ENCODE measurements at regions not wholly inside any gene's neighbourhood (a gene's known extent, or its start where the extent isn't known, plus 50 kb on each side); places are given as distances from the start of the nearest gene placed in this dataset.

GRCh38 chr12:87388376-87388775, 640.8 kb downstream of the C12orf50 start:
- TF ChIP-seq CTCF (conservative IDR thresholded peaks at IDR 0.05; ENCODE audit: low read depth, low read length), result no peak
- no peak for DNase-seq (ENCODE audit: low read depth)
- H3K4me3 ChIP-seq (ENCODE audit: low read depth, low read length), result no peak overlapping the region

- DNase-seq (ENCODE audit: low read depth), result no peak
- H3K4me3 ChIP-seq (ENCODE audit: low read depth, low read length), result no peak overlapping the region
- no peak for TF ChIP-seq CTCF (conservative IDR thresholded peaks at IDR 0.05; ENCODE audit: low read depth, low read length)
Measured at GRCh38 chr12:87385322-87385721, 643.9 kb downstream of the C12orf50 start.

GRCh38 chr12:87384226-87384625, 645.0 kb downstream of the C12orf50 start:
- TF ChIP-seq CTCF (conservative IDR thresholded peaks at IDR 0.05; ENCODE audit: low read depth, low read length), result no peak
- no peak for DNase-seq (ENCODE audit: low read depth)
- no peak overlapping the region for H3K4me3 ChIP-seq (ENCODE audit: low read depth, low read length)

GRCh38 chr12:87383680-87384079, 645.5 kb downstream of the C12orf50 start:
- DNase-seq (ENCODE audit: low read depth), result no peak
- H3K4me3 ChIP-seq (ENCODE audit: low read depth, low read length), result no peak overlapping the region
- no peak for TF ChIP-seq CTCF (conservative IDR thresholded peaks at IDR 0.05; ENCODE audit: low read depth, low read length)

- no peak for DNase-seq (ENCODE audit: low read depth)
- H3K4me3 ChIP-seq (ENCODE audit: low read depth, low read length), result no peak overlapping the region
- no peak for TF ChIP-seq CTCF (conservative IDR thresholded peaks at IDR 0.05; ENCODE audit: low read depth, low read length)
Measured at GRCh38 chr12:87382959-87383566, 646.1 kb downstream of the C12orf50 start.

GRCh38 chr12:87382436-87382835, 646.8 kb downstream of the C12orf50 start:
- TF ChIP-seq CTCF (conservative IDR thresholded peaks at IDR 0.05; ENCODE audit: low read depth, low read length), result no peak
- no peak overlapping the region for H3K4me3 ChIP-seq (ENCODE audit: low read depth, low read length)
- no peak for DNase-seq (ENCODE audit: low read depth)

- no peak for TF ChIP-seq CTCF (conservative IDR thresholded peaks at IDR 0.05; ENCODE audit: low read depth, low read length)
- no peak for DNase-seq (ENCODE audit: low read depth)
- H3K4me3 ChIP-seq (ENCODE audit: low read depth, low read length), result no peak overlapping the region
Measured at GRCh38 chr12:87381742-87382141, 647.5 kb downstream of the C12orf50 start.
